Neural progenitor cell (in vitro differentiated cells): ENCODE measurements at regions not wholly inside any gene's neighbourhood (a gene's known extent, or its start where the extent isn't known, plus 50 kb on each side); places are given as distances from the start of the nearest gene placed in this dataset.

Experiments
- EZH2 ChIP-seq: fragments of 200-600 bp; sonication (generic); IDR thresholded peaks from 2 replicates; pipeline ENCODE4 v1.6.1; 2017; ENCODE audit warnings: antibody characterized with exemption, mild to moderate bottlenecking, moderate library complexity
- EZH2phosphoT487 ChIP-seq: fragments of 200-600 bp; sonication (generic); IDR thresholded peaks from 2 replicates; pipeline ENCODE4 v1.6.1; 2017; ENCODE audit warnings: antibody characterized with exemption
- TF ChIP-seq, protein P1 (sequence below): fragments of 200-600 bp; sonication (generic); IDR thresholded peaks from 2 replicates; pipeline ENCODE4 v1.5.1; 2017; ENCODE audit warnings: antibody characterized with exemption, mild to moderate bottlenecking

DNA sequence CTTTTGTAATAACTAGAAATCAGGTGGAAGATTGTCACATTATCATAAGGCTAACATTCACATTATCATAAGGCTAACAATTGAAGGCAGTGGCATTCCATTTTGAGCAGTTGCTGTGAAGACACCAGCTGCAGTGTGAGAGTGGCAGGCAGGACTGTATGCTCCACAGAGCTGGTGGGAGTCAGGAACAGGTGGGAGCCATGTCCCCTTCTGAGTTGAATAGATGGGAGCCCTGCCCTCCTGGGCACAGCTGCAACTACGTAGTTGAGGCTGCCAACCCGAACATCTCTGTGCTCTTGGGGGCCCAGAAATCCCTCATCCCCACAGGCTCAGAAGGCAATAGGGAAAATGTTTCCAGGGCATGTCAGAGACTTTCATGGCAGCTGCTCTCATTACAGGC, 1627.6 kb downstream of the SI start:
- TF ChIP-seq, protein P1, sequence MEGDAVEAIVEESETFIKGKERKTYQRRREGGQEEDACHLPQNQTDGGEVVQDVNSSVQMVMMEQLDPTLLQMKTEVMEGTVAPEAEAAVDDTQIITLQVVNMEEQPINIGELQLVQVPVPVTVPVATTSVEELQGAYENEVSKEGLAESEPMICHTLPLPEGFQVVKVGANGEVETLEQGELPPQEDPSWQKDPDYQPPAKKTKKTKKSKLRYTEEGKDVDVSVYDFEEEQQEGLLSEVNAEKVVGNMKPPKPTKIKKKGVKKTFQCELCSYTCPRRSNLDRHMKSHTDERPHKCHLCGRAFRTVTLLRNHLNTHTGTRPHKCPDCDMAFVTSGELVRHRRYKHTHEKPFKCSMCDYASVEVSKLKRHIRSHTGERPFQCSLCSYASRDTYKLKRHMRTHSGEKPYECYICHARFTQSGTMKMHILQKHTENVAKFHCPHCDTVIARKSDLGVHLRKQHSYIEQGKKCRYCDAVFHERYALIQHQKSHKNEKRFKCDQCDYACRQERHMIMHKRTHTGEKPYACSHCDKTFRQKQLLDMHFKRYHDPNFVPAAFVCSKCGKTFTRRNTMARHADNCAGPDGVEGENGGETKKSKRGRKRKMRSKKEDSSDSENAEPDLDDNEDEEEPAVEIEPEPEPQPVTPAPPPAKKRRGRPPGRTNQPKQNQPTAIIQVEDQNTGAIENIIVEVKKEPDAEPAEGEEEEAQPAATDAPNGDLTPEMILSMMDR: no peak
- no peak for TF ChIP-seq EZH2phosphoT487
- TF ChIP-seq EZH2: no peak
